ENCODE measurements at regions not wholly inside any gene's neighbourhood (a gene's known extent, or its start where the extent isn't known, plus 50 kb on each side); places are given as distances from the start of the nearest gene placed in this dataset.

DNA sequence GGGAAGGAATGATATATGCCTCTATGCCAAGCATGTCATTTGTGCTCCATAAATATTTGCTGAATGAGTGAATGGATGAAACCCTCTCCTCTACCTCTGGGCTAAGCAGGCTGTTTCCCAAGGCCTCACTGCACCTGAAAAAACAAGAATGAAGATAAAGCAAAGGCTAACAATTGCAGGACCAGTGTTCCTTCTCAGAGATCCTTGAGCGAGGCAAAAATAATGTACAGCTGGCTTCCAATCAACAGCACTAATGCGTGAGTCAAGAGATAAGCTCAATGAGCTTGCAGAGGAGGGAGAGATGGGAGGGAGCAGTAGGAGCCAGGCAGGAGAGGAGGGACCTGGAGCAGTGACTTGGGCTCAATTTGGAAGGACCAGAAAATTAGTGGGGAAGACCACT is 144.5 kb upstream of the NFE2L3 start:
- TF ChIP-seq, protein P1, sequence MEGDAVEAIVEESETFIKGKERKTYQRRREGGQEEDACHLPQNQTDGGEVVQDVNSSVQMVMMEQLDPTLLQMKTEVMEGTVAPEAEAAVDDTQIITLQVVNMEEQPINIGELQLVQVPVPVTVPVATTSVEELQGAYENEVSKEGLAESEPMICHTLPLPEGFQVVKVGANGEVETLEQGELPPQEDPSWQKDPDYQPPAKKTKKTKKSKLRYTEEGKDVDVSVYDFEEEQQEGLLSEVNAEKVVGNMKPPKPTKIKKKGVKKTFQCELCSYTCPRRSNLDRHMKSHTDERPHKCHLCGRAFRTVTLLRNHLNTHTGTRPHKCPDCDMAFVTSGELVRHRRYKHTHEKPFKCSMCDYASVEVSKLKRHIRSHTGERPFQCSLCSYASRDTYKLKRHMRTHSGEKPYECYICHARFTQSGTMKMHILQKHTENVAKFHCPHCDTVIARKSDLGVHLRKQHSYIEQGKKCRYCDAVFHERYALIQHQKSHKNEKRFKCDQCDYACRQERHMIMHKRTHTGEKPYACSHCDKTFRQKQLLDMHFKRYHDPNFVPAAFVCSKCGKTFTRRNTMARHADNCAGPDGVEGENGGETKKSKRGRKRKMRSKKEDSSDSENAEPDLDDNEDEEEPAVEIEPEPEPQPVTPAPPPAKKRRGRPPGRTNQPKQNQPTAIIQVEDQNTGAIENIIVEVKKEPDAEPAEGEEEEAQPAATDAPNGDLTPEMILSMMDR (IDR thresholded peaks at IDR 0.05): no peak
- TF ChIP-seq POLR2A (IDR thresholded peaks at IDR 0.05) (no peak), POLR2AphosphoS5 (IDR thresholded peaks at IDR 0.05) (no peak)

Measured in sigmoid colon (tissue), 4 donors.